DOHH2 (cell line): ENCODE measurements at regions not wholly inside any gene's neighbourhood (a gene's known extent, or its start where the extent isn't known, plus 50 kb on each side); places are given as distances from the start of the nearest gene placed in this dataset.

ENCODE experiments used
- H3F3A ChIP-seq: fragments of 200-600 bp; sonication (generic), shearing (Covaris generic); 2 replicates; pipeline ENCODE4 v1.6.0; 2016; ENCODE audit warnings: antibody characterized with exemption, mild to moderate bottlenecking; ENCODE audit not compliant: control insufficient read depth, insufficient read depth
- H3K27ac ChIP-seq: fragments of 200-600 bp; sonication (generic); 2 replicates; pipeline ENCODE4 v1.5.1; 2014; ENCODE audit warnings: low read depth, mild to moderate bottlenecking, low read length, moderate library complexity
- H3K27me3 ChIP-seq: fragments of 200-600 bp; sonication (generic); 2 replicates; pipeline ENCODE4 v1.6.1; 2014; ENCODE audit warnings: mild to moderate bottlenecking, low read length, mixed read lengths; ENCODE audit not compliant: control insufficient read depth
- H3K36me3 ChIP-seq: fragments of 200-600 bp; sonication (generic); 2 replicates; pipeline ENCODE4 v1.6.1; 2014; ENCODE audit warnings: mild to moderate bottlenecking, low read length, moderate library complexity, mixed read lengths; ENCODE audit not compliant: control insufficient read depth
- H3K4me1 ChIP-seq: fragments of 200-600 bp; sonication (generic); 2 replicates; pipeline ENCODE4 v1.6.1; 2014; ENCODE audit warnings: mild to moderate bottlenecking, low read length, mixed read lengths; ENCODE audit not compliant: control insufficient read depth
- H3K4me2 ChIP-seq: fragments of 200-600 bp; sonication (generic); 2 replicates; pipeline ENCODE4 v1.6.0; 2014; ENCODE audit warnings: mild to moderate bottlenecking, low read length, moderate library complexity
- H3K4me3 ChIP-seq: fragments of 200-600 bp; sonication (generic); 2 replicates; pipeline ENCODE4 v1.5.1; 2014; ENCODE audit warnings: mild to moderate bottlenecking, low read length, mixed read lengths
- H3K79me2 ChIP-seq: fragments of 200-600 bp; sonication (generic); 2 replicates; pipeline ENCODE4 v1.6.1; 2014; ENCODE audit warnings: mild to moderate bottlenecking, low read length, mixed read lengths; ENCODE audit not compliant: control insufficient read depth
- H3K9me2 ChIP-seq: fragments of 200-600 bp; sonication (generic); replicated peaks from 2 replicates; pipeline ENCODE4 v1.6.1; 2014; ENCODE audit warnings: mild to moderate bottlenecking, low read length, mixed read lengths; ENCODE audit not compliant: control insufficient read depth
- H3K9me3 ChIP-seq: fragments of 200-600 bp; sonication (generic); 2 replicates; pipeline ENCODE4 v1.6.1; 2014; ENCODE audit warnings: antibody characterized with exemption, low read length, mixed read lengths; ENCODE audit not compliant: control insufficient read depth, insufficient read depth
- H4K20me1 ChIP-seq: fragments of 200-600 bp; sonication (generic); 2 replicates; pipeline ENCODE4 v1.6.0; 2014; ENCODE audit warnings: low read depth, mild to moderate bottlenecking, antibody characterized with exemption, low read length, moderate library complexity; ENCODE audit not compliant: control insufficient read depth, insufficient read depth
- CTCF ChIP-seq: fragments of 200-600 bp; sonication (generic); IDR thresholded peaks from one replicate; pipeline ENCODE4 v1.5.1; 2014; ENCODE audit warnings: antibody characterized with exemption, mild to moderate bottlenecking, low read depth, low read length; ENCODE audit not compliant: poor library complexity, severe bottlenecking
- EZH2phosphoT487 ChIP-seq: fragments of 200-600 bp; sonication (generic); IDR thresholded peaks from 2 replicates; pipeline ENCODE4 v1.6.1; 2017; ENCODE audit warnings: borderline replicate concordance, mild to moderate bottlenecking, antibody characterized with exemption, low read length, moderate library complexity, mixed read lengths

- H3K9me3 ChIP-seq, result no peaks in the 10 kb centered on the region
- no peaks in the 10 kb centered on the region for H3K79me2 ChIP-seq
- no peaks in the 10 kb centered on the region for H3K9me2 ChIP-seq
- TF ChIP-seq CTCF (no peak), EZH2phosphoT487 (no peak)
- no peaks in the 10 kb centered on the region for H4K20me1 ChIP-seq
- H3K4me3 ChIP-seq, result no peak overlapping the region
- no peak overlapping the region for H3K4me2 ChIP-seq
- no peak overlapping the region for H3K27ac ChIP-seq
- H3K4me1 ChIP-seq, result peaks cover 5% of the 10 kb centered on the region
- no peaks in the 10 kb centered on the region for H3F3A ChIP-seq
- 0 out of 2 replicates have a peak, but pooled peaks cover 3% of the 10 kb centered on the region for H3K27me3 ChIP-seq
- no peaks in the 10 kb centered on the region for H3K36me3 ChIP-seq
These were observed 170.8 kb upstream of the BET1 start for GRCh38 chr7:94174956-94175355.

- Histone ChIP-seq H3K27ac (no peak overlapping the region), H3F3A (no peaks in the 10 kb centered on the region), H3K4me1 (peaks cover 5% of the 10 kb centered on the region), H3K9me2 (no peaks in the 10 kb centered on the region), H3K4me3 (no peak overlapping the region), H3K9me3 (no peaks in the 10 kb centered on the region), H3K79me2 (no peaks in the 10 kb centered on the region), H3K4me2 (no peak overlapping the region), H4K20me1 (no peaks in the 10 kb centered on the region), H3K27me3 (0 out of 2 replicates have a peak, but pooled peaks cover 3% of the 10 kb centered on the region), H3K36me3 (no peaks in the 10 kb centered on the region)
- no peak for TF ChIP-seq CTCF
These were observed 172.6 kb upstream of the BET1 start for GRCh38 chr7:94176694-94177200.

- Histone ChIP-seq H3K36me3 (no peaks in the 10 kb centered on the region), H3K9me2 (no peaks in the 10 kb centered on the region), H4K20me1 (no peaks in the 10 kb centered on the region), H3K79me2 (no peaks in the 10 kb centered on the region), H3K4me1 (peaks cover 5% of the 10 kb centered on the region), H3K27ac (no peak overlapping the region), H3K4me2 (no peak overlapping the region), H3K27me3 (0 out of 2 replicates have a peak, but pooled peaks cover 3% of the 10 kb centered on the region), H3F3A (no peaks in the 10 kb centered on the region), H3K4me3 (no peak overlapping the region), H3K9me3 (no peaks in the 10 kb centered on the region)
- TF ChIP-seq EZH2phosphoT487 (no peak), CTCF (no peak)
These were observed 173.3 kb upstream of the BET1 start for GRCh38 chr7:94177441-94177840.
